ENCODE measurements at regions not wholly inside any gene's neighbourhood (a gene's known extent, or its start where the extent isn't known, plus 50 kb on each side); places are given as distances from the start of the nearest gene placed in this dataset.

- Histone ChIP-seq H3K36me3 (ENCODE audit: control insufficient read depth in 2 of 2, extremely low read depth in 1 of 2, insufficient read depth in 1 of 2, low read length in 1 of 2) (no peaks in the 10 kb centered on the region), H3K9me3 (no peaks in the 10 kb centered on the region), H3K4me1 (ENCODE audit: control insufficient read depth in 1 of 2, extremely low read depth in 1 of 2, insufficient read depth in 2 of 2, low read length in 2 of 2) (no peaks in the 10 kb centered on the region), H3K27ac (ENCODE audit: low read length) (no peak overlapping the region), H3K4me3 (ENCODE audit: control insufficient read depth in 1 of 2, extremely low read depth in 1 of 2, low read length in 1 of 2) (no peak overlapping the region), H3K27me3 (replicated peaks in 1 of 2; ENCODE audit: control insufficient read depth in 2 of 2, extremely low read depth in 1 of 2, insufficient read depth in 2 of 2, low read length in 1 of 2) (peaks cover 0 to 13% of the 10 kb centered on the region in 2 experiments)
- Mint-ChIP-seq H3K36me3 (no peaks in the 10 kb centered on the region), H3K4me1 (no peaks in the 10 kb centered on the region), H3K27ac (no peak overlapping the region), H3K4me3 (no peak overlapping the region), H3K27me3 (peaks cover 0 to 13% of the 10 kb centered on the region in 2 donors), H3K9me3 (peaks cover 0 to 14% (median 0%) of the 10 kb centered on the region in 3 donors)
- DNase-seq, result no peak
- ChIA-PET CTCF (no interaction called here), POLR2A (no interaction called here)
- 68% methylated on average over 5 of the region's 6 CpGs for WGBS (ENCODE audit: insufficient coverage)
- no peak for ATAC-seq (replicated peaks in 1 of 4)
Observed at GRCh38 chr22:47657224-47657623, 894.8 kb downstream of the TBC1D22A start.

GRCh38 chr22:47656806-47657205 lies 894.4 kb downstream of the TBC1D22A start:
- H3K36me3 ChIP-seq (ENCODE audit: control insufficient read depth in 2 of 2, extremely low read depth in 1 of 2, insufficient read depth in 1 of 2, low read length in 1 of 2), result no peaks in the 10 kb centered on the region
- Mint-ChIP-seq H3K27me3 (peaks cover 0 to 13% of the 10 kb centered on the region in 2 donors), H3K27ac (no peak overlapping the region), H3K36me3 (no peaks in the 10 kb centered on the region), H3K4me1 (no peaks in the 10 kb centered on the region), H3K4me3 (no peak overlapping the region), H3K9me3 (peaks cover 0 to 14% (median 0%) of the 10 kb centered on the region in 3 donors)
- POLR2A ChIA-PET, result no interaction called here
- ATAC-seq (replicated peaks in 1 of 4) (no peak), DNase-seq (no peak)
- H3K27me3 ChIP-seq (replicated peaks in 1 of 2; ENCODE audit: control insufficient read depth in 2 of 2, extremely low read depth in 1 of 2, insufficient read depth in 2 of 2, low read length in 1 of 2), result peaks cover 0 to 13% of the 10 kb centered on the region in 2 experiments
- no peak overlapping the region for H3K27ac ChIP-seq (ENCODE audit: low read length)
- H3K4me3 ChIP-seq (ENCODE audit: control insufficient read depth in 1 of 2, extremely low read depth in 1 of 2, low read length in 1 of 2), result no peak overlapping the region
- H3K9me3 ChIP-seq, result no peaks in the 10 kb centered on the region
- no peaks in the 10 kb centered on the region for H3K4me1 ChIP-seq (ENCODE audit: control insufficient read depth in 1 of 2, extremely low read depth in 1 of 2, insufficient read depth in 2 of 2, low read length in 2 of 2)
- CTCF ChIA-PET, result no interaction called here
- WGBS (ENCODE audit: insufficient coverage), result 88% methylated on average over 5 of the region's 8 CpGs

GRCh38 chr22:47655930-47656329 lies 893.5 kb downstream of the TBC1D22A start:
- peaks cover 0 to 13% of the 10 kb centered on the region in 2 donors for H3K27me3 Mint-ChIP-seq
- Histone ChIP-seq H3K9me3 (no peaks in the 10 kb centered on the region), H3K27me3 (replicated peaks in 1 of 2; ENCODE audit: control insufficient read depth in 2 of 2, extremely low read depth in 1 of 2, insufficient read depth in 2 of 2, low read length in 1 of 2) (peaks cover 0 to 17% of the 10 kb centered on the region in 2 experiments), H3K4me1 (ENCODE audit: control insufficient read depth in 1 of 2, extremely low read depth in 1 of 2, insufficient read depth in 2 of 2, low read length in 2 of 2) (no peaks in the 10 kb centered on the region), H3K27ac (ENCODE audit: low read length) (no peak overlapping the region), H3K4me3 (ENCODE audit: control insufficient read depth in 1 of 2, extremely low read depth in 1 of 2, low read length in 1 of 2) (no peak overlapping the region), H3K36me3 (ENCODE audit: control insufficient read depth in 2 of 2, extremely low read depth in 1 of 2, insufficient read depth in 1 of 2, low read length in 1 of 2) (no peaks in the 10 kb centered on the region)
- H3K9me3 Mint-ChIP-seq, result peaks cover 0 to 14% (median 0%) of the 10 kb centered on the region in 3 donors
- no peaks in the 10 kb centered on the region for H3K36me3 Mint-ChIP-seq
- ATAC-seq (replicated peaks in 1 of 4), result no peak
- DNase-seq, result no peak
- ChIA-PET POLR2A (no interaction called here), CTCF (no interaction called here)
- no peak overlapping the region for H3K27ac Mint-ChIP-seq
- no peaks in the 10 kb centered on the region for H3K4me1 Mint-ChIP-seq
- WGBS (ENCODE audit: insufficient coverage), result 65% methylated on average over 3 of the region's 3 CpGs
- no peak overlapping the region for H3K4me3 Mint-ChIP-seq

GRCh38 chr22:47654922-47655491 lies 892.6 kb downstream of the TBC1D22A start:
- H3K9me3 Mint-ChIP-seq, result peaks cover 0 to 9% (median 0%) of the 10 kb centered on the region in 3 donors
- H3K27me3 Mint-ChIP-seq, result peaks cover 0 to 4% of the 10 kb centered on the region in 2 donors
- H3K36me3 Mint-ChIP-seq, result no peaks in the 10 kb centered on the region
- no peak overlapping the region for H3K27ac Mint-ChIP-seq
- ChIA-PET POLR2A (no interaction called here), CTCF (no interaction called here)
- Histone ChIP-seq H3K36me3 (ENCODE audit: control insufficient read depth in 2 of 2, extremely low read depth in 1 of 2, insufficient read depth in 1 of 2, low read length in 1 of 2) (no peaks in the 10 kb centered on the region), H3K27me3 (replicated peaks in 1 of 2; ENCODE audit: control insufficient read depth in 2 of 2, extremely low read depth in 1 of 2, insufficient read depth in 2 of 2, low read length in 1 of 2) (peaks cover 0 to 19% of the 10 kb centered on the region in 2 experiments), H3K4me1 (ENCODE audit: control insufficient read depth in 1 of 2, extremely low read depth in 1 of 2, insufficient read depth in 2 of 2, low read length in 2 of 2) (no peaks in the 10 kb centered on the region), H3K27ac (ENCODE audit: low read length) (no peak overlapping the region), H3K4me3 (ENCODE audit: control insufficient read depth in 1 of 2, extremely low read depth in 1 of 2, low read length in 1 of 2) (no peak overlapping the region), H3K9me3 (no peaks in the 10 kb centered on the region)
- no peak overlapping the region for H3K4me3 Mint-ChIP-seq
- H3K4me1 Mint-ChIP-seq, result no peaks in the 10 kb centered on the region
- WGBS (ENCODE audit: insufficient coverage), result 82% methylated on average over 3 of the region's 5 CpGs
- ATAC-seq (replicated peaks in 1 of 4) (no peak), DNase-seq (no peak)

GRCh38 chr22:47653921-47654320 lies 891.5 kb downstream of the TBC1D22A start:
- WGBS (ENCODE audit: insufficient coverage), result 44% methylated on average over 1 of the region's 3 CpGs
- Mint-ChIP-seq H3K27me3 (peaks cover 0 to 2% of the 10 kb centered on the region in 2 donors), H3K9me3 (peaks cover 0 to 9% (median 0%) of the 10 kb centered on the region in 3 donors), H3K36me3 (no peaks in the 10 kb centered on the region), H3K4me3 (no peak overlapping the region), H3K27ac (no peak overlapping the region), H3K4me1 (no peaks in the 10 kb centered on the region)
- H3K4me3 ChIP-seq (ENCODE audit: control insufficient read depth in 1 of 2, extremely low read depth in 1 of 2, low read length in 1 of 2), result no peak overlapping the region
- ChIA-PET POLR2A (no interaction called here), CTCF (no interaction called here)
- ATAC-seq (replicated peaks in 1 of 4) (no peak), DNase-seq (no peak)
- peaks cover 0 to 19% of the 10 kb centered on the region in 2 experiments for H3K27me3 ChIP-seq (replicated peaks in 1 of 2; ENCODE audit: control insufficient read depth in 2 of 2, extremely low read depth in 1 of 2, insufficient read depth in 2 of 2, low read length in 1 of 2)
- no peaks in the 10 kb centered on the region for H3K4me1 ChIP-seq (ENCODE audit: control insufficient read depth in 1 of 2, extremely low read depth in 1 of 2, insufficient read depth in 2 of 2, low read length in 2 of 2)
- H3K36me3 ChIP-seq (ENCODE audit: control insufficient read depth in 2 of 2, extremely low read depth in 1 of 2, insufficient read depth in 1 of 2, low read length in 1 of 2), result no peaks in the 10 kb centered on the region
- H3K27ac ChIP-seq (ENCODE audit: low read length), result no peak overlapping the region
- H3K9me3 ChIP-seq, result no peaks in the 10 kb centered on the region

GRCh38 chr22:47651216-47651987 lies 889.0 kb downstream of the TBC1D22A start:
- Mint-ChIP-seq H3K4me3 (no peak overlapping the region), H3K36me3 (no peaks in the 10 kb centered on the region), H3K27me3 (no peaks in the 10 kb centered on the region), H3K27ac (no peak overlapping the region), H3K4me1 (no peaks in the 10 kb centered on the region), H3K9me3 (peaks cover 0 to 6% (median 0%) of the 10 kb centered on the region in 3 donors)
- H3K9me3 ChIP-seq, result no peaks in the 10 kb centered on the region
- CTCF ChIA-PET, result no interaction called here
- POLR2A ChIA-PET, result no interaction called here
- H3K27ac ChIP-seq (ENCODE audit: low read length), result no peak overlapping the region
- no peak overlapping the region for H3K4me3 ChIP-seq (ENCODE audit: control insufficient read depth in 1 of 2, extremely low read depth in 1 of 2, low read length in 1 of 2)
- H3K4me1 ChIP-seq (ENCODE audit: control insufficient read depth in 1 of 2, extremely low read depth in 1 of 2, insufficient read depth in 2 of 2, low read length in 2 of 2), result no peaks in the 10 kb centered on the region
- peaks cover 0 to 9% of the 10 kb centered on the region in 2 experiments for H3K27me3 ChIP-seq (replicated peaks in 1 of 2; ENCODE audit: control insufficient read depth in 2 of 2, extremely low read depth in 1 of 2, insufficient read depth in 2 of 2, low read length in 1 of 2)
- DNase-seq (no peak), ATAC-seq (replicated peaks in 1 of 4) (no peak)
- WGBS (ENCODE audit: insufficient coverage), result 70% methylated on average over 5 of the region's 6 CpGs
- no peaks in the 10 kb centered on the region for H3K36me3 ChIP-seq (ENCODE audit: control insufficient read depth in 2 of 2, extremely low read depth in 1 of 2, insufficient read depth in 1 of 2, low read length in 1 of 2)

All from T-cell (primary cell).